ENCODE measurements at regions not wholly inside any gene's neighbourhood (a gene's known extent, or its start where the extent isn't known, plus 50 kb on each side); places are given as distances from the start of the nearest gene placed in this dataset.
A peak's percentile ranks its signal among the peaks of the same experiment; 100 is the strongest.

GRCh38 chr2:10237392-10238321 lies 65.0 kb upstream of the HPCAL1 start:
- no peak for TF ChIP-seq MYC (IDR thresholded peaks at IDR 0.05; ENCODE audit: low read depth, low read length)
- TF ChIP-seq MAX (IDR thresholded peaks at IDR 0.05; ENCODE audit: low read depth, low read length), result no peak
- no peak for TF ChIP-seq CTCF (IDR thresholded peaks at IDR 0.05; ENCODE audit: low read depth, low read length)
- no peak for TF ChIP-seq POLR2A (IDR thresholded peaks at IDR 0.05; ENCODE audit: extremely low read depth, insufficient read length)
- no peak for DNase-seq (ENCODE audit: low read depth)
- no peak overlapping the region for H3K4me3 ChIP-seq (ENCODE audit: low read depth, low read length)

- TF ChIP-seq MAX (IDR thresholded peaks at IDR 0.05; ENCODE audit: low read depth, low read length), result no peak
- TF ChIP-seq CTCF (IDR thresholded peaks at IDR 0.05; ENCODE audit: low read depth, low read length), result no peak
- TF ChIP-seq MYC (IDR thresholded peaks at IDR 0.05; ENCODE audit: low read depth, low read length), result no peak
- TF ChIP-seq POLR2A (IDR thresholded peaks at IDR 0.05; ENCODE audit: extremely low read depth, insufficient read length), result no peak
- H3K4me3 ChIP-seq (ENCODE audit: low read depth, low read length), result no peak overlapping the region
- DNase-seq (ENCODE audit: low read depth), result no peak
Measured at GRCh38 chr2:10238396-10238795, 64.3 kb upstream of the HPCAL1 start.

GRCh38 chr2:10238991-10239485 lies 63.7 kb upstream of the HPCAL1 start:
- TF ChIP-seq MYC (IDR thresholded peaks at IDR 0.05; ENCODE audit: low read depth, low read length) (no peak), MAX (IDR thresholded peaks at IDR 0.05; ENCODE audit: low read depth, low read length) (no peak), POLR2A (IDR thresholded peaks at IDR 0.05; ENCODE audit: extremely low read depth, insufficient read length) (no peak), CTCF (IDR thresholded peaks at IDR 0.05; ENCODE audit: low read depth, low read length) (no peak)
- H3K4me3 ChIP-seq (ENCODE audit: low read depth, low read length), result no peak overlapping the region
- no peak for DNase-seq (ENCODE audit: low read depth)

GRCh38 chr2:10239561-10239967 lies 63.1 kb upstream of the HPCAL1 start:
- DNase-seq (ENCODE audit: low read depth), result peak; percentile 35
- H3K4me3 ChIP-seq (ENCODE audit: low read depth, low read length), result no peak overlapping the region
- TF ChIP-seq MYC (IDR thresholded peaks at IDR 0.05; ENCODE audit: low read depth, low read length) (no peak), MAX (IDR thresholded peaks at IDR 0.05; ENCODE audit: low read depth, low read length) (no peak), CTCF (IDR thresholded peaks at IDR 0.05; ENCODE audit: low read depth, low read length) (peak; percentile 29), POLR2A (IDR thresholded peaks at IDR 0.05; ENCODE audit: extremely low read depth, insufficient read length) (no peak)

GRCh38 chr2:10240161-10240681 lies 62.5 kb upstream of the HPCAL1 start:
- no peak for DNase-seq (ENCODE audit: low read depth)
- TF ChIP-seq CTCF (IDR thresholded peaks at IDR 0.05; ENCODE audit: low read depth, low read length) (no peak), MAX (IDR thresholded peaks at IDR 0.05; ENCODE audit: low read depth, low read length) (no peak), POLR2A (IDR thresholded peaks at IDR 0.05; ENCODE audit: extremely low read depth, insufficient read length) (no peak), MYC (IDR thresholded peaks at IDR 0.05; ENCODE audit: low read depth, low read length) (no peak)
- no peak overlapping the region for H3K4me3 ChIP-seq (ENCODE audit: low read depth, low read length)
